Heart right ventricle (tissue), 16 donors: ENCODE measurements at regions not wholly inside any gene's neighbourhood (a gene's known extent, or its start where the extent isn't known, plus 50 kb on each side); places are given as distances from the start of the nearest gene placed in this dataset.

ENCODE experiments used
- ATAC-seq, 8 donors: fragments of 200-7000 bp; cut with Tn5 transposase; one replicate each; pipeline ENCODE4 v1.9.1; 2020; ENCODE audit warnings: mild to moderate bottlenecking in 8 of 8, moderate library complexity in 8 of 8, moderate number of reproducible peaks in 1 of 8
- DNase-seq, 2 donors: peaks; one replicate each; pipeline ENCODE4 v3.0.0-alpha.2; 2020
- H3K27ac ChIP-seq, 10 donors: fragments of 200-600 bp; sonication (generic) in 2 of 10; one replicate each; pipeline versions ENCODE4 v1.5.0 to v1.8.0; 2020 to 2022; ENCODE audit warnings: mild to moderate bottlenecking in 3 of 10
- H3K27me3 ChIP-seq, 7 donors: fragments of 200-600 bp; one replicate each; pipeline ENCODE4 v1.8.0; 2021 to 2022; ENCODE audit warnings: mild to moderate bottlenecking in 2 of 7
- H3K36me3 ChIP-seq, 9 donors: fragments of 200-600 bp; sonication (generic) in 1 of 9; one replicate each; pipeline versions ENCODE4 v1.5.0 to v1.8.0; 2020 to 2022; ENCODE audit warnings: mild to moderate bottlenecking in 2 of 9
- H3K4me1 ChIP-seq, 9 donors: fragments of 200-600 bp; sonication (generic) in 1 of 9; one replicate each; pipeline versions ENCODE4 v1.5.0 to v1.8.0; 2020 to 2022; ENCODE audit warnings: mild to moderate bottlenecking in 4 of 9
- H3K4me3 ChIP-seq, 10 donors: fragments of 200-600 bp; sonication (generic) in 2 of 10; one replicate each; pipeline versions ENCODE4 v1.5.0 to v1.8.0; 2020 to 2022; ENCODE audit warnings: mild to moderate bottlenecking in 7 of 10, moderate library complexity in 2 of 10
- H3K9me3 ChIP-seq, 11 donors: fragments of 200-600 bp in 10 of 11; sonication (generic) in 2 of 11; one replicate each; pipeline versions ENCODE4 v1.5.0 to v1.8.0; 2013 to 2022; ENCODE audit warnings: mild to moderate bottlenecking in 2 of 11, control low read depth in 1 of 11, moderate library complexity in 1 of 11
- CTCF ChIP-seq, 9 donors: fragments of 200-600 bp; sonication (generic) in 2 of 9; IDR thresholded peaks; one replicate each; pipeline versions ENCODE4 v1.5.0 to v1.8.0; 2021 to 2022; ENCODE audit warnings: antibody characterized with exemption in 9 of 9, mild to moderate bottlenecking in 5 of 9, moderate library complexity in 1 of 9
- WGBS, 2 donors: extraction: QIAGEN DNeasy Blood & Tissue Kit; methylation state at CpG; one replicate each; pipeline ENCODE4 v1.1.7; 2013; ENCODE audit warnings: inconsistent platforms in 1 of 2; 5-methylcytosine and 5-hydroxymethylcytosine counted together
- intact Hi-C, 10 donors: fragments of 100-400 bp; cut with DNase I; formaldehyde crosslinking; loops; one replicate each; pipeline versions ENCODE4 v1.11.1 to v1.14.2; 2022
- donor health status: Arrhythmogenic right ventricular cardiomyopathy.
- donor health status: ischemic (EF 13 %, LVEDD 7.1; RV severe dilation, severe dysfunction).
- donor health status: healthy with polysubstance abuse.
- donor health status: DM: no; HTN: yes; CAD: no.
- donor health status: DM: no; HTN: no; CAD: no.
- donor health status: ischemic (EF 25% LVEDD 6.9; RV normal size, moderate dysfunction).
- donor health status: ischemic (EF 25% LVEDD 5.7; RV mildly dilated, moderate dysfunction).
- donor health status: healthy.
- donor health status: DM: yes; HTN: yes; CAD: no.
- donor health status: Ischemic cardiomyopathy.
- donor health status: ischemic (EF 35%, LVEDD 5.7; RV mildly dilated, moderate dysfunction).
- donor health status: nonischemic (EF 11% LVEDD 7.7; RV severe dilation, severe dysfunction).
- donor health status: DM: yes; HTN: yes; CAD: no.
- donor health status: PGD.
- donor health status: ischemic (EF 29% LVEDD 5.4; RV normal size, mild dysfunction).
- donor health status: nonischemic (EF 23%, LVEDD 6.1; RV moderate dilation, normal function).

GRCh38 chr19:31528261-31528660 is 179.0 kb upstream of the TSHZ3 start:
- TF ChIP-seq CTCF (IDR thresholded peaks at IDR 0.05): no peak
- Histone ChIP-seq H3K4me1 (no peaks in the 10 kb centered on the region), H3K27ac (no peak overlapping the region), H3K9me3 (peaks cover 0 to 38% (median 14%) of the 10 kb centered on the region in 11 donors), H3K36me3 (no peaks in the 10 kb centered on the region), H3K27me3 (peaks cover 0 to 7% (median 0%) of the 10 kb centered on the region in 7 donors), H3K4me3 (no peak overlapping the region)
- no peak for DNase-seq
- ATAC-seq: no peak
- intact Hi-C loops: no loop called here
- 92 to 95% methylated on average over 3 of the region's 3 CpGs for WGBS, 2 donors

- no peaks in the 10 kb centered on the region for H3K36me3 ChIP-seq
- peaks cover 0 to 38% (median 14%) of the 10 kb centered on the region in 11 donors for H3K9me3 ChIP-seq
- no peak overlapping the region for H3K4me3 ChIP-seq
- H3K4me1 ChIP-seq: no peaks in the 10 kb centered on the region
- peaks cover 0 to 7% (median 0%) of the 10 kb centered on the region in 7 donors for H3K27me3 ChIP-seq
- no peak for TF ChIP-seq CTCF (IDR thresholded peaks at IDR 0.05)
- no peak for ATAC-seq
- 69 to 88% methylated on average over 1 of the region's 1 CpG for WGBS, 2 donors
- no peak overlapping the region for H3K27ac ChIP-seq
- no peak for DNase-seq
- intact Hi-C loops: no loop called here
These were observed 179.9 kb upstream of the TSHZ3 start for GRCh38 chr19:31529121-31529520.

- intact Hi-C loops: no loop called here
- H3K27ac ChIP-seq: no peak overlapping the region
- H3K36me3 ChIP-seq: no peaks in the 10 kb centered on the region
- 91% methylated on average over 7 of the region's 7 CpGs for WGBS, 2 donors
- ATAC-seq (no peak), DNase-seq (no peak)
- peaks cover 0 to 22% (median 9%) of the 10 kb centered on the region in 11 donors for H3K9me3 ChIP-seq
- no peak for TF ChIP-seq CTCF (IDR thresholded peaks at IDR 0.05)
- H3K27me3 ChIP-seq: peaks cover 0 to 7% (median 0%) of the 10 kb centered on the region in 7 donors
- no peak overlapping the region for H3K4me3 ChIP-seq
- no peaks in the 10 kb centered on the region for H3K4me1 ChIP-seq
These were observed 181.5 kb upstream of the TSHZ3 start for GRCh38 chr19:31530781-31531180.

GRCh38 chr19:31531326-31531725 is 182.1 kb upstream of the TSHZ3 start:
- no peaks in the 10 kb centered on the region for H3K36me3 ChIP-seq
- peaks cover 0 to 7% (median 0%) of the 10 kb centered on the region in 7 donors for H3K27me3 ChIP-seq
- intact Hi-C loops: no loop called here
- ATAC-seq: no peak
- 65% methylated on average over 2 of the region's 2 CpGs for WGBS, 2 donors
- H3K27ac ChIP-seq: no peak overlapping the region
- DNase-seq: no peak
- peaks cover 0 to 17% (median 6%) of the 10 kb centered on the region in 11 donors for H3K9me3 ChIP-seq
- no peak for TF ChIP-seq CTCF (IDR thresholded peaks at IDR 0.05)
- H3K4me1 ChIP-seq: no peaks in the 10 kb centered on the region
- H3K4me3 ChIP-seq: no peak overlapping the region
